HG03457 (cell line): ENCODE measurements at regions not wholly inside any gene's neighbourhood (a gene's known extent, or its start where the extent isn't known, plus 50 kb on each side); places are given as distances from the start of the nearest gene placed in this dataset.

Experiments
- ATAC-seq: cut with Tn5 transposase; IDR thresholded peaks from one replicate; pipeline ENCODE4 v1.9.1; 2021; ENCODE audit warnings: moderate number of reproducible peaks; ENCODE audit not compliant: unreplicated experiment

GRCh38 chr6:105797983-105798453 is 288.1 kb upstream of the PRDM1 start:
- ATAC-seq = no peak

GRCh38 chr6:105797286-105797979 is 288.7 kb upstream of the PRDM1 start:
- ATAC-seq = no peak

GRCh38 chr6:105795913-105796517 is 290.1 kb upstream of the PRDM1 start:
- ATAC-seq = no peak

- no peak for ATAC-seq
Observed at GRCh38 chr6:105795366-105795765, 290.8 kb upstream of the PRDM1 start.

- ATAC-seq = no peak
Observed at GRCh38 chr6:105794870-105795269, 291.3 kb upstream of the PRDM1 start.

- no peak for ATAC-seq
Observed at GRCh38 chr6:105794239-105794638, 291.9 kb upstream of the PRDM1 start.

GRCh38 chr6:105793130-105793529 is 293.0 kb upstream of the PRDM1 start:
- ATAC-seq = no peak

- ATAC-seq = peak; percentile 48
Observed at GRCh38 chr6:105791583-105792318, 294.4 kb upstream of the PRDM1 start.

GRCh38 chr6:105791179-105791578 is 295.0 kb upstream of the PRDM1 start:
- ATAC-seq = no peak

GRCh38 chr6:105790635-105791034 is 295.5 kb upstream of the PRDM1 start:
- ATAC-seq = no peak

GRCh38 chr6:105789935-105790334 is 296.2 kb upstream of the PRDM1 start:
- ATAC-seq = no peak

- no peak for ATAC-seq
Observed at GRCh38 chr6:105787747-105788146, 298.4 kb upstream of the PRDM1 start.

GRCh38 chr6:105786890-105787655 is 299.1 kb upstream of the PRDM1 start:
- ATAC-seq = peak; percentile 44

- ATAC-seq = no peak
Observed at GRCh38 chr6:105786449-105786848, 299.7 kb upstream of the PRDM1 start.

GRCh38 chr6:105785066-105785811 is 300.9 kb upstream of the PRDM1 start:
- ATAC-seq = no peak

- no peak for ATAC-seq
Observed at GRCh38 chr6:105784179-105784578, 302.0 kb upstream of the PRDM1 start.

- ATAC-seq = no peak
Observed at GRCh38 chr6:105783333-105783935, 302.7 kb upstream of the PRDM1 start.

GRCh38 chr6:105781915-105782314 is 304.2 kb upstream of the PRDM1 start:
- ATAC-seq = no peak

GRCh38 chr6:105781248-105781647 is 304.9 kb upstream of the PRDM1 start:
- no peak for ATAC-seq
